ENCODE measurements at regions not wholly inside any gene's neighbourhood (a gene's known extent, or its start where the extent isn't known, plus 50 kb on each side); places are given as distances from the start of the nearest gene placed in this dataset.

- no peak for TF ChIP-seq ZNF274 (IDR thresholded peaks at IDR 0.05; ENCODE audit: low read depth, low read length)
These were observed 224.8 kb downstream of the ASCL1 start for GRCh38 chr12:103182299-103182698.

DNA sequence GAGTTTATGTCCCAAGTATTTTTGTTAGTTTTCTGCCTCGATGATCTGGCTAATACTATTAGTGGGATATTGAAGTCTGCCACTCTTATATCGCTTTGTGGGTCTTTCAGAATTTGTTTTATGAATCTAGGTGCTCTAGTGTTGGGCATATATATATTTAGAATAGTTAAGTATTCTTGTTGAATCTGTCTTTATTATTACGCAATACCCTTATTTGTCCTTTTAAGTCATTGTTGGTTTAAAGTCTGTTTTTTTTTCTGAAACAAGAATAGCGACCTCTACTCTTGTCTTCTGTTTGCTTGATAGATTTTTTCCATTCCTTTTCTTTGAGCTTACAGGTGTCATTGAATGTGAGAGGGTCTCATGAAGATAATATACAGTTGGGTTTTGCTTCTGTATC, 239.0 kb downstream of the ASCL1 start:
- no peak for TF ChIP-seq ZNF274 (IDR thresholded peaks at IDR 0.05; ENCODE audit: low read depth, low read length)
- H3K4me3 ChIP-seq (ENCODE audit: low read length) = no peak overlapping the region

More at GRCh38 chr12:103182299-103182698, 224.8 kb downstream of the ASCL1 start:
- H3K4me3 ChIP-seq (ENCODE audit: low read length) = no peak overlapping the region

DNA sequence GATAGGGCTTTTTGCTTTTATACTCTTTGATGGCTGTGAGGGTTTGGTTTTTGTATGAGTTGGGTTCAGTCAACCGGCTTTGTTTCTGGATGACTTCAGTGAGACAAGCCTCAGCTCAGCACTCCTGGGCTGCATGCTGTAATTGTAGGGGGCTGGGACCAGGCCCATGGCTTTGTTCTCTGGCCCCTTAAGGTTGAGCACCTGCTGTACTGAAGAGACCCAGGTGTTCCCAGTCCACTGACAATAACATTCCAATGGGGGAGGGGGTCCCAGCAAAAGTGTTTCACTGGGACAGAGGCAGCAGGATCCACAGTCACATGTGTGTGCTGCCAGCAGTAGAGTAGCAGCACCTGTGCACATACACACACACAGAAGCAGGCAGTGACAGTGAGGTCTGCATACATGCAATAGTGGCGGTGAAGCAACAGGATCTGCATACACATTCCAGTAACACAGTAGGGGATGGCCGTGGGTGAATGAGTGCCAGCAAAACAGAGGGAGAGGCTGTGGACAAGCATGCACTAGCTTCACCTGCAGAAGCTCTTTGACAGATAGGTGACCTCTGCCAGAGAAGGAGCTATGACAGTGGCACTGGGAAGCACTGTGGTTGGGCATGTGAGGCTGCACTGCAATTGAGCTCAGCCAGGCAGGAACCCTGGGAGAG, 240.4 kb downstream of the ASCL1 start:
- no peak for TF ChIP-seq ZNF274 (IDR thresholded peaks at IDR 0.05; ENCODE audit: low read depth, low read length)
- no peak overlapping the region for H3K4me3 ChIP-seq (ENCODE audit: low read length)

- H3K4me3 ChIP-seq (ENCODE audit: low read length) = no peak overlapping the region
- TF ChIP-seq ZNF274 (IDR thresholded peaks at IDR 0.05; ENCODE audit: low read depth, low read length) = no peak
These were observed 241.0 kb downstream of the ASCL1 start for GRCh38 chr12:103198499-103198898.

DNA sequence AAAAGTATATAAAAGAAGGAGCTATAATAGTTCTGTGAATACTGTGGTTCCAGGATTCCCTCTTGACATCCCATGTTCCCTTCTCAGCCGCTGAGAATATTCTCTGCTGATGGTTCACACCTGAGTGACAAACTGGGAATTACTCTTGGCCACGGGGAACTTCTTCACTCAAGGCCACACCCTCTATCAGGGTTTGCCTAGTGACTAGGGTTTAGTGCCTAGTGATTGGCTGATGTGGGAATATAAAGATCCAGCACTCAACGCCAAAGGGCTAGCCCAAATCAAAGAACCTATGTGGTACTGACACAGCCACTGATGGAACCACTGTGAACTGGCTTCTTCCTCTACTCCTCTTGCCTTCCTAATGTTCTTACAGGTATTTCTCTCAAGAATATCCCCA, 248.4 kb downstream of the ASCL1 start:
- no peak overlapping the region for H3K4me3 ChIP-seq (ENCODE audit: low read length)
- TF ChIP-seq ZNF274 (IDR thresholded peaks at IDR 0.05; ENCODE audit: low read depth, low read length) = no peak

DNA sequence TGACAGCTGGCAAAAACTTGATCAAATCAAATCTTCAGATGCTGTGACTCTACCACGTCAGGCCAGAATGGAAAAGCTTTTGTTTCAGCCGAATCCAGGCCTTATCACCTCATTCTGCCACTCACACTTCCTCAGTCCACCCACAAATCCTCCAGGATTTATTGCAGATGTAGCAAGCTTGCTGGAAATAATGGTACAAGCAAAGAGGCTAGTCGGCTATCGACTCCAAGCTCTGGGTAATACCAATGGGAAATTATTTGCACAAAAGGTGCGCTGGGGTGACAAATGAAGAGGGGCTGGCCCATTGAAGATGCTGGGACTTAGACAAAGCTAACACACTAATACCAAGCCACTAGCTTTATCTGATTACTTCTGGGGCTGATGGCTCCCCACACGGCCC, 250.5 kb downstream of the ASCL1 start:
- no peak overlapping the region for H3K4me3 ChIP-seq (ENCODE audit: low read length)
- no peak for TF ChIP-seq ZNF274 (IDR thresholded peaks at IDR 0.05; ENCODE audit: low read depth, low read length)

DNA sequence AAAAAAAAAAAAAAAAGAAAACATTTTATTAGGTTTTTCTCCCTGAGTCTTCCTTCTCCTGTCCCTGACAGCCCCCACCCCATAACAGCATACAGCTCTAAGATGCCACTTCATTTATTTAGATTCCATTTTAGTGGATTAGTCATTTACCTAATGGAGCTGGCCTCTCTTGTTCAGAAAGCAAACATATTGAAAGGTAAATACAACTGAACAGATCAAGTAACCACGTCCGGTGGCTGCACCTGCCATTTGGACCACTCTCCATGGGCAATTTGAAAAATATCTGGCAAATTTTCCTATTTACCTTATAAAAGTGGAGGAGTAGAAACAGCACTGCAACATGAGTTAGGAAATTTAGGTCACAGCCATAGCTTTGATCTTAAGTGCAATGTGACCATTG, 254.6 kb downstream of the C12orf42 start:
- no peak overlapping the region for H3K4me3 ChIP-seq (ENCODE audit: low read length)
- TF ChIP-seq ZNF274 (IDR thresholded peaks at IDR 0.05; ENCODE audit: low read depth, low read length) = no peak

DNA sequence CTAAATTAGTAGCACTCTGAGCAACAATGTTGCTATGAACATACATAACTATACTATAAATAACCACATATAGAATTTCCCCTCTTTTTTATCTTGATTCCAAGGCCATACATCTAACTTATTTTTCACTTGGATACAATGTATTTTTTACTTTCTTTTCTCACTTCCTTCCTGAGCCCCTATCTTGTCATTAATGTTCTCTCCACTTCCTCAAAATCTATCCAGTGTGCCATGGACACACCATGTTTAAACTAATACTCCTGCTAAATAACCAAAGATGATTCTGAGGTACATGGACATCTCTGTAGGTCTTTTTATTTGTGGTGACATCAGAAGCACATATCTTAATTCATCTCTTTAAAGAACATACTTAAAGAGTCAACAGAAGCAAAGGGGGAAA, 251.2 kb downstream of the C12orf42 start:
- H3K4me3 ChIP-seq (ENCODE audit: low read length) = no peak overlapping the region
- no peak for TF ChIP-seq ZNF274 (IDR thresholded peaks at IDR 0.05; ENCODE audit: low read depth, low read length)

GRCh38 chr12:103247531-103247930, 248.2 kb downstream of the C12orf42 start:
- H3K4me3 ChIP-seq (ENCODE audit: low read length) = no peak overlapping the region
- TF ChIP-seq ZNF274 (IDR thresholded peaks at IDR 0.05; ENCODE audit: low read depth, low read length) = no peak

DNA sequence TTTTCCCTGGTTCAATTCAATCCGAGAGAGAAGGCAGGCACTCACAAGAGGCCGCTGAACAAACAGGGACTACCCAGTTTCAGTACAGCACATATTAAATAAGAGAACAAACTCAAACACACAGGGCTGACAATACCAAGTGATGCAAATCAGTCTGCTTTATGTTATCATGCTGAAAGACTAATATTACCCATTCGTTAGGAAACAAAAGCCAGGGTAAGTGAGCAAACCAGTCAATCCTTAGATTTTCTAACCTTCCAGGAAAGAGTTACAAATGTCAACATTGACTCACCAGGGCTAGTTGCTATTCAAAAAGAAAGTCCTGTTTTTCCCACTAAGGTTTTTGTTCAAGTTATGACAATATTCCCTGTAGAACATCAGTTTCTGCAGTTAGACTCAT, 246.2 kb downstream of the C12orf42 start:
- TF ChIP-seq ZNF274 (IDR thresholded peaks at IDR 0.05; ENCODE audit: low read depth, low read length) = no peak
- H3K4me3 ChIP-seq (ENCODE audit: low read length) = no peak overlapping the region

GRCh38 chr12:103250487-103250886, 245.3 kb downstream of the C12orf42 start:
- no peak for TF ChIP-seq ZNF274 (IDR thresholded peaks at IDR 0.05; ENCODE audit: low read depth, low read length)
- H3K4me3 ChIP-seq (ENCODE audit: low read length) = no peak overlapping the region

Data from GM08714 (cell line).